Esophagus squamous epithelium (tissue), 4 donors: ENCODE measurements at regions not wholly inside any gene's neighbourhood (a gene's known extent, or its start where the extent isn't known, plus 50 kb on each side); places are given as distances from the start of the nearest gene placed in this dataset.

ENCODE experiments used
- POLR2A ChIP-seq, 4 donors: fragments of 450-650 bp; IDR thresholded peaks; one replicate each; pipeline ENCODE4 v1.6.1; 2017; ENCODE audit warnings: antibody characterized with exemption in 4 of 4, mild to moderate bottlenecking in 4 of 4, moderate library complexity in 3 of 4
- TF ChIP-seq, protein P1 (sequence below), 6 experiments: fragments of 450-650 bp in 4 of 6; fragments of 200-600 bp in 2 of 6; sonication (generic) in 2 of 6; IDR thresholded peaks; one replicate each; pipeline ENCODE4 v1.5.1; 2016 to 2019; ENCODE audit warnings: antibody characterized with exemption in 6 of 6, mild to moderate bottlenecking in 4 of 6, moderate library complexity in 4 of 6

DNA sequence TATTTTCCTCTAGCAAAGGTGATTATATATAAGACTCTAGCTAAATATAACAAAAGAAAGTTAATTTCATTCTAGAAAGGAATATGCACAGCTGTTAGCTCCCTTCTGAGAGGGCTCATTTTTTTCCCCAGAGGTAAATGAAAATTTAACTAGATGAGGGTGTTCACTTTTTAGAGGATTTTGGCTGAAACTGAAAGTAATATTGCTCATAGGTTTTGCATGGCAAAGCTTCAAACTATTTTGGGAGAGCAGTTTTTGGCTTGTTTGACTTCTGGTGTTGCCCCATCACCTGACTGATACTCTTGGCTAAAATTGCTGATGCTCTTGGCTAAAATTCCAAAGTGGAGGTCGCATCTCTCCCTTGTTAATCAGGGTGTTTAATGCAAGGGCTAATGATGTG lies 311.9 kb downstream of the EDEM1 start:
- TF ChIP-seq, protein P1, sequence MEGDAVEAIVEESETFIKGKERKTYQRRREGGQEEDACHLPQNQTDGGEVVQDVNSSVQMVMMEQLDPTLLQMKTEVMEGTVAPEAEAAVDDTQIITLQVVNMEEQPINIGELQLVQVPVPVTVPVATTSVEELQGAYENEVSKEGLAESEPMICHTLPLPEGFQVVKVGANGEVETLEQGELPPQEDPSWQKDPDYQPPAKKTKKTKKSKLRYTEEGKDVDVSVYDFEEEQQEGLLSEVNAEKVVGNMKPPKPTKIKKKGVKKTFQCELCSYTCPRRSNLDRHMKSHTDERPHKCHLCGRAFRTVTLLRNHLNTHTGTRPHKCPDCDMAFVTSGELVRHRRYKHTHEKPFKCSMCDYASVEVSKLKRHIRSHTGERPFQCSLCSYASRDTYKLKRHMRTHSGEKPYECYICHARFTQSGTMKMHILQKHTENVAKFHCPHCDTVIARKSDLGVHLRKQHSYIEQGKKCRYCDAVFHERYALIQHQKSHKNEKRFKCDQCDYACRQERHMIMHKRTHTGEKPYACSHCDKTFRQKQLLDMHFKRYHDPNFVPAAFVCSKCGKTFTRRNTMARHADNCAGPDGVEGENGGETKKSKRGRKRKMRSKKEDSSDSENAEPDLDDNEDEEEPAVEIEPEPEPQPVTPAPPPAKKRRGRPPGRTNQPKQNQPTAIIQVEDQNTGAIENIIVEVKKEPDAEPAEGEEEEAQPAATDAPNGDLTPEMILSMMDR (IDR thresholded peaks at IDR 0.05), result no peak
- no peak for TF ChIP-seq POLR2A (IDR thresholded peaks at IDR 0.05)
